ENCODE measurements at regions not wholly inside any gene's neighbourhood (a gene's known extent, or its start where the extent isn't known, plus 50 kb on each side); places are given as distances from the start of the nearest gene placed in this dataset.
A peak's percentile ranks its signal among the peaks of the same experiment; 100 is the strongest.
"Not testable (repeated sequence)": the region's sequence is repeated elsewhere in the genome, so short reads cannot be mapped to it uniquely, and the experiment has no call there.

DNA sequence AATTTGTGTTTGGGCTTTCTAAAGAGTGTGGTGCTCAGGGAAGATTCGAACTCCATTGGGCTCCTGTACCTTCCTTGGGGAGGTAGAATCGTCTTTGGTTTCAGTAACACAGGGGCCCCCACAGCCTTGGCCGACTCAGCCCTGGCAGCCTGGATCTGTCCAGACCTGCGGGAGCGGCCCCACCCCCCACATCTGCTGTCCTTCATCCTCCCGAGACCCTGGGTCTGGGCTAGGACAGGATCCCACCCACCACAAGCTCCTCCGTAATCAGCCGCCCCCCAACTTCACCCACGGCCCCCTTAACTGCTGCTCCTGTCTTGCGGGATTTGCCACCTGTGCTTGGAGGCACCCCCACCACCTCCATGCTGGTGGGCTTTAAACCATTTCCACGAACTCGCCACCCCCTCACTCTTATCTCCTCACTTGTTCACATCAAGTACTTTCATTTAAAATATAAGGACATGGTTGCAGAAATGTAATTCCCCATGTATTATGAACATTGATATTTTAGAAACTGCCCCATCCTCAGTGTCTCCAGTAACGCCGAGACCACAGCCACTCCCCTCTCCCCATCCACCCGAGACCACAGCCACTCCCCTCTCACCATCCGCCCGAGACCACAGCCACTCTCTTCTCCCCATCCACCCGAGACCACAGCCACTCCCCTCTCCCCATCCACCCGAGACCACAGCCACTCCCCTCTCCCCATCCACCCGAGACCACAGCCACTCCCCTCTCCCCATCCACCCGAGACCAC, 84.7 kb upstream of the SFSWAP start:
- DNase-seq: not testable (repeated sequence)

DNA sequence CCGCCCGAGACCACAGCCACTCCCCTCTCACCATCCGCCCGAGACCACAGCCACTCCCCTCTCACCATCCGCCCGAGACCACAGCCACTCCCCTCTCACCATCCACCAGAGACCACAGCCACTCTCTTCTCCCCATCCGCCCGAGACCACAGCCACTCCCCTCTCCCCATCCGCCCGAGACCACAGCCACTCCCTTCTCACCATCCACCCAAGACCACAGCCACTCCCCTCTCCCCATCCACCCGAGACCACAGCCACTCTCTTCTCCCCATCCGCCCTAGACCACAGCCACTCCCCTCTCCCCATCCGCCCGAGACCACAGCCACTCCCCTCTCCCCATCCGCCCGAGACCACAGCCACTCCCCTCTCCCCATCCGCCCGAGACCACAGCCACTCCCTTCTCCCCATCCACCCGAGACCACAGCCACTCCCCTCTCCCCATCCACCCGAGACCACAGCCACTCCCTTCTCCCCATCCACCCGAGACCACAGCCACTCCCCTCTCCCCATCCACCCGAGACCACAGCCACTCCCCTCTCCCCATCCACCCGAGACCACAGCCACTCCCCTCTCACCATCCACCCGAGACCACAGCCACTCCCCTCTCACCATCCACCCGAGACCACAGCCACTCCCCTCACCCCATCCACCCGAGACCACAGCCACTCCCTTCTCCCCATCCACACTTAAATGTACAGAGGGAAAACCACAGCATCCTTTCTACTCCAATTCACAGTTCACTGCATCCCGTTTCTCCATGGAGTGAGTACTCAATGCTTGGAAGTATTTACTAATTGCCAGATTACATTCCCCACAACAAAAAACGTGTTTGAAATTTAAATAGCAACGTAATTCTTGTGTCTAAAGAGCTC, 83.5 kb upstream of the SFSWAP start:
- peak; percentile 40 for DNase-seq

DNA sequence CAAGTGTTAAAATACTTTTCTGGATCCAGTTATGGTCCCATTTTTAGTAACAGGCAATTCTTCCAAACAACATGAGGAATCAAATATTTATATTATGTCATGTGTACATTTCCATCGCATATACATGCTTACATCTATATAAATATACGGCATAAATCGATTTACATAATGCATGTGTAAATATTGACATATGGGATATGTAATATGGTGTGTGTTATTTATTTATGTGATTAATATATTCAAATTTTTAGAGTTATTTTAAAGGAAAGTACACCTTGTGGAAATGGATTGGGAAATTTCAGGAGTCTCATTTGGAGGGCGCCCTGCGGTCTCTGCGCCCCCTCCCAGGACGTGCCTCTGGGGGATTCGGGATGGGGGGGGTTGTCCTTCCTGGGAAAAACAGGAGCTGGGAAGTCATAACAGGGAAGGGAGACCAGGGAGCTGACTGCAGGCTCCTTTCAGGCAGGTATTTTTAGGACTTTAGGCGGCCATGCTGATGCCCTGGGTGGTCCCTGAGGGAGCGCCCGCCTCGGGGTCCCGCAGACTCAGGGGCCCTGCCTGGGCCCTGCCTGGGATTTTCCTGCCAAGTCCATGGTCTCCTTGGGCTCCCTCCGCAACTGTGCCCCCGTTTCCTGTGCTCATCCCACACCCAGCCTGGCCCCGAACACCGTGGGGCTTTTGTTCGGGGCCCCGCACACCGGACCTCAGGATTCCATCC, 82.7 kb upstream of the SFSWAP start:
- DNase-seq: no peak

DNA sequence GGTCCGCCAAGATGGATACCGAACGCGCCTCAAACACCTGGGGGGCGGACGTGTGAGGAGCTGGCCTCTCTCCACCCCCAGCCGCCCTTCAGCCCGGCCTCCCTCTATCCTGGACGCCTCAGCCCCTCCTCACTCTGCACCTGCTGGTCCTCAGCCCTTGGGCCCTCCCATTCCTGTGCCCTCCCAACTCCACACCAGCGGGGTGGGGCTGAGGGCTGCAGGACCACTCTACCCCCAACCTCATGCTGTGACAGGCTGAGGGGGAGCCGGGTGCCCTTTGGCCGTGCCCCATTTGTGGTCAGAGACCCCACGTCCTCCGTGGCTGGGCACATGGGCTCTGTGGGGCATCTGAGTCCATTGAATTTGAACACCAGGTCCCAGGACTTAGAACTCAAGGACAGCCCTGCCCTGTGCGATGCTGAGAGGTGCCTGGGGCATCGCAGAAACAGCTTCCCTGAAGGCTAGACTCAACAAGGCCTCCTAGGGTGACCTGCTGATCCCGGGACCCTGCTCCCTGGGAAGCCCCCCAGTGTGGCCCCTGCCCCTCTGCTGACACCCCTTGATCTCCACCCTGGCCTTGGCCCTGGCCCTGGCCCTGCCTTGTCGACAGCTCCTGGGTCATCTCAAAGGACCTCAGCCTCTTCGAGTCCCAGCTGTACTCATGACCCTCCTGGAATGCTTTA, 82.0 kb upstream of the SFSWAP start:
- DNase-seq: no peak

DNA sequence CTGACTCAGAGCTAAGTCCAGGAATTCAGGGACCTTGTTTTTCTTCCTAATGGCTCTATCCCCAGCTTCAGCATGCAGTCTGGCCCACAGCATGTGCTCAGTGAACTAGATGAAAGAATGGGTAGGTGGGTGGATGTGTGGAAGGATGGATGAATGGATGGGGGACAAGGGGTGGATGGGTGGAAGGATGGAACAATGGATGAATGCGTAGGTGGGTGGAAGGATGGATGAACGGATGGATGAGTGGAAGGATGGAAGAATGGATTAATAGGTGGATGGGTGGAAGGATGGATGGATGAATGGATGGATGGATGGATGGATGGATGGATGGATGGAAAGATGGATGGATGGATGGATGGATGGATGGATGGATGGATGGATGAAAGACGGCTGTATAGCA, 79.7 kb upstream of the SFSWAP start:
- no peak for DNase-seq

DNA sequence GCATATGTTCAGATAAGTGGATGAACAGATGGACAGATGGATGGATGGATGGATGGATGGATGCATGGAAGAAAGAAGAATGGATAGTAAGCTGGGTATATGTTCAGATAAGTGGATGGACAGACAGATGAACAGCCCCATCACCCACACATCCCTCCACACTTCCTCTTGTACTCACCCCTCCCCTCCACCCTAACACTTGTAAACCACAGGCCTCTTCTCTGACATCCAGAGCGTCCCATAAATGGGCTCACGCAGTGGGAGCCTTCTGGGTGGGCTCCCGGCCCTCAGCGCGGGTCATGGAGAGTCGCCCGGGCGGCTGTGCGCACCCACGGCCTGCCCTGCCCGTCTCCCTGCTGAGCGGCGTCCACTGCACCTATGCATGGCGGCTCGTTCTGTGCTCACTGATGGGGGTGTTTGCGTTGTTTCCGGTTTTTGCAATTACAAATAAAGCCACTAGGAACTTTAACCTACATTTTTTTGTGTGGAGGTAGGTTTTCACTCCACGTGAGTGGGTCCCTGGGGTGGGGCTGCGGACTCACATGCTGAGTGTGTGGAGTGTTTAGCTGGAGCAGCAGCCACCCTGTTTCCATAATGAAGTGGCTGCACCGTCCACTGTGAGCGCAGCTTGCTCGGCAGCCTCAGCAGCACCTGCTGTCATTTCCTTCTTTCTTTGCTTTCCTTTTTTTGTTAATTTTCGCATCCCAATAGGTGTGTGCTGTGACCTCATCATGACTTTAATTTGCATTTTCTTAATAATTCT, 78.8 kb upstream of the SFSWAP start:
- DNase-seq: not testable (repeated sequence)

DNA sequence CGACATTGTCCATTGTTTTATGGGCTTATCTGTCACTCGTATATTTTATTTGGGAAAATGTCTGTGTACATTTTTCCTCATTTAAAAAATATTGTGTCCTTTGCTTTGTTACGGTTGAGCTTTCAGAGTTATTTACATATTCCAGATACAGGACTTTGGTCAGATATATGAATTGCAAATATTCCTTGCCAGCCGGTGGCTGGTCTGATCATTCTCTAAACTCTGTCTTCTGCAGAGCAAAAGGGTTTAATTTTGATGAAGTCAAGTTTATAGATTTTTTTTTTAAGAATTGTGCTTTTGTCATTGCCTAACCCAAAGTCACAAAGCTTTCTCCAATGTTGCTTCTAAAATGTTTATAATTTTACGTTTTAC, 78.3 kb upstream of the SFSWAP start:
- DNase-seq: not testable (repeated sequence)

DNA sequence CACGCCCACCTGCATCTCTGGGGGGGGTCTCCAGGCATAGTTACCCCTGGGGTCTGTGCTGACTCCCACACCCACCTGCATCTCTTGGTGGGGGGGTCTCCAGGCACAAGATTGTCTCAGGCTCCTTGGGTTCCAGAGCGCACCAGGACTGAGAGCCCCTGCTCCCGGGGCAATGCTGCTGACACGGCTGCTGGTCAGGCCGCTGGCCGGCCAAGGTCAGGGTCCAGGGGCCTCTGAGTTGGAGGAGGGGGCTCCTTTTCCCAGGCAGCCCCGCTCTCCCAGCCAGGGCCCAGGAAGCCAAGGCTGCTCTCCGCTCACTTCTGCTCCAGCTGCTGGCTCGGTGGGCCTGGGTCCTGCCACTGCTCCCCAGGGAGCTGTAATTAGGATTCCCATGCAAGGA, 77.3 kb upstream of the SFSWAP start:
- DNase-seq: not testable (repeated sequence)

DNA sequence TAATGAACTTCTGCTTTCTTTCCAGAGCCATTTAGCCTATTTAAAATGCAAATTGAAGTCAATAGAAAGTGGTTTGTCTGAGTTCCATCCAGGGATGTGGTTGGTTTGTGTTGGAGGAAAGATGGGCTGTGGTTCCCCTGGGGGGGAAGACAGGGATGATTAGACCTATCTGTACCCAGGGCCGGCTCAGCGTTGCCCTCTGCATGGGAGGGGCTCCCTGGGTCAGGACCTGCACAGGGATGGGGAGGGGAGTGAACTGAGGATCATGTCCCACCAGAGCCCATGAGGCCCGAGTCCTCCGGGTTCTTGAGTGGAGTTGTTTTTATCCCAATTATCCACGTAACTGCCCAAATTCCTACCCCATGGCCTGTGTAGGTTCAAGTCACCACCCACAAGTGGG, 76.9 kb upstream of the SFSWAP start:
- no peak for DNase-seq

DNA sequence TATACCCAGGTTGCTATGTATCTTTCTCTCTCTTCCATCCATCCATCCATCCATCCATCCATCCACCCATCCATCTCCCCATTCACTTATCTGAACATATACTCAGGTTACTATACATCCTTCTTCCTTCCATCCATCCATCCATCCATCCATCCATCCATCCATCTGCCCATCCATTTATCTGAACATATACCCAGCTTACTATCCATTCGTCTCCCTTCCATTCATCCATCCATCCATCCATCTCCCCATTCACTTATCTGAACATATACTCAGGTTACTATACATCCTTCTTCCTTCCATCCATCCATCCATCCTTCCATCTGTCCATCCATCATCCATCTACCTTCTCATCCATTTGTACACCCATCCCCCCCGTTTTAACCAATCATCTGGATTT, 75.9 kb upstream of the SFSWAP start:
- DNase-seq: not testable (repeated sequence)

DNA sequence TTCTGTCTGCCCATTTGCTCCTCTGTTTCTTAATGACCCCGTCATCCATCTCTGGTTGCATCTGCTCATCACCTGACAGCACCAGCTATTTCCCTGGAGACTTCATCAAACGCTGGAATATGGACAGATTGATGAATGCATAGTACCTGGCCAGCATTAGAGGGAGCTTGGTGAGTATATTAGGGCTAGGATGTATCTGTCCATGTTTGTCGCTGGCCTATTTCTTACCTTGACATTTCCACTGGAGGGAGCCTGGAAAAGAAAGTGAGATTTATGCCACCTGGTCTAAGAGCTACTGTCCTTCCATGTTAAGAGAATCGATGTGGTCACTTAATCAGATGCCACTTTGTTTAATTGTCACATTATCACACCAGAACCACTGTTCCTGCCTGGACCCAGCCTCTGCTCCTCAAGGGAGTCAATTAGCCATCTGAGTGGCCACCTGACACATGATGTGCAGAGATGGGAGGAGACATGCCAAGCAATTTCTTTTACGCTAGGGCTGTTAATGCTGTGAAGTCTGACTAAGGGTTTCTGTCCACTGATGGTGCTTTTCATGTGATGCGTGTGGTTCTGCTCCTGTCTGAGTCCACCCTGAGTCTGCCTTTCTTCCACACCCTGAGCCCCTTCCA, 75.3 kb upstream of the SFSWAP start:
- DNase-seq: no peak

DNA sequence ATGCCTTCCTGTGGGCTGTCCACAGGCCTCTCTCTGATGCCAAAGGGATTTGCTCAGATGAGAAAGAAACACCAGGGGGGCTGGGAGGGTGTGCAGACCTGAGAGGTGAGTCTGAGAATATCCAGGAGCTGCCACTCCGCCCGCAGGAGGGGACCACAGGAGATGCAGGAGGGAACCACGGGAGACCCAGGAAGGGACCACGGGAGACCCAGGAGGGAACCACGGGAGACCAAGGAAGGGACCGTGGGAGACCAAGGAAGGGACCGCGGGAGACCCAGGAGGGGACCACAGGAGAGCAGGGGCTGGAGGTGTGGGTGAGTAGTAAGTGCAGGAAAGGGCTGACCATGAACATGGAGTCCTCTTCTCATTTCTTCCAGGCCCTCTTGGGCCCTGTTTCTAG, 74.6 kb upstream of the SFSWAP start:
- no peak for DNase-seq

DNA sequence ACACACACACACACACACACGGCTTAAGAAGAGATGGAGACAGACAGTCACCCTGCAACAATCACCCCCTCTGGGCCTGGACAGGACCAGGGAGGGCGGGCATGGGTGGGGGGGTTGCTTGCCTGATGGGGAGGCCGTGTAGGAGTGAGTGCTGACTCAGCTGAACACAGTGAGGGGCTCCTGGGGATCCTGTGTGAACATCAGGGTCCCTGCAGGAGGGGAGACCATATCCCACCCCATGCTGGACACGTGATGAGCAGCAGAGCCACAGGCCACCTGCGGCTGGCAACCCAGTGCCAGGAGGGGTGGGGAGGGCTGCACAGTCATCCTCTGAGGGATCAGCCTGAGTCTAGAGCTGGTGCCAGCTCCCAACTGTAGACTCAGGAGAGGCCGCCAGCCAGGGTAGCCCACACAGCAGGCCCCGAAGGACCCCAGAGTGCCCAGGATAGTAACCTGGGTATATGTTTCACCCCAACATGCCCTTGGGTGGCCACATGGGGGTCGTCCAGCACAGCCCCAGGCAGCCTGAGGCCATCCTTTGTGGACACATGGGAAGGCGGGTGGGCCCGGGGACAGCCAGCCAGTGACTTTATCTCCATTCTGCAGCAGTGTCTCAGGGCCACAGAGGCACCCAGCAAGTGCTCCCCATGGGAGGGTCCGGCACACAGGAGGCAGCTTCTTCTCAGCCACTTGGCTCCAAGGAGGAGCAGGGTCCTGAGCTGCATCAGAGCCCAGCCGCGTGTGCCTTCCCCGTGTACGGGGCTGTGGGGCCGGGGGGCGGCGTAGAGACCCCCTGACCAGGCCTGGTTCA, 73.7 kb upstream of the SFSWAP start:
- DNase-seq: no peak

DNA sequence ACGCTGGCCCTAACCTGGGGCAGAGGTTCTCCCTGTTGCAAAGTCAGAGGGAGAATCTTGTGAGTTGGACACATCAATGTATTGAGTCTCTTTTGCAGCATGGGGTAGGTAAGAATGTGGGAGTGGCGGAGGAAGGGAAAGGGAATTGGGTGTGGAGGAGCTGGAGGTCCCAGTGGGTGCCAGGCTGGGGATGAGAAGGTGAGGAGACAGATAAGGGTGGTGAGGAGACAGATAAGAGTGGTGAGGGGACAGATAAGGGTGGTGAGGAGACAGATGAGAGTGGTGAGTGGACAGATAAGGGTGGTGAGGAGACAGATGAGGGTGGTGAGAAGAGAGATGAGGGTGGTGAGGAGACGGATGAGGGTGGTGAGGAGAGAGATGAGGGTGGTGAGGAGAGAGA, 72.9 kb upstream of the SFSWAP start:
- no peak for DNase-seq

DNA sequence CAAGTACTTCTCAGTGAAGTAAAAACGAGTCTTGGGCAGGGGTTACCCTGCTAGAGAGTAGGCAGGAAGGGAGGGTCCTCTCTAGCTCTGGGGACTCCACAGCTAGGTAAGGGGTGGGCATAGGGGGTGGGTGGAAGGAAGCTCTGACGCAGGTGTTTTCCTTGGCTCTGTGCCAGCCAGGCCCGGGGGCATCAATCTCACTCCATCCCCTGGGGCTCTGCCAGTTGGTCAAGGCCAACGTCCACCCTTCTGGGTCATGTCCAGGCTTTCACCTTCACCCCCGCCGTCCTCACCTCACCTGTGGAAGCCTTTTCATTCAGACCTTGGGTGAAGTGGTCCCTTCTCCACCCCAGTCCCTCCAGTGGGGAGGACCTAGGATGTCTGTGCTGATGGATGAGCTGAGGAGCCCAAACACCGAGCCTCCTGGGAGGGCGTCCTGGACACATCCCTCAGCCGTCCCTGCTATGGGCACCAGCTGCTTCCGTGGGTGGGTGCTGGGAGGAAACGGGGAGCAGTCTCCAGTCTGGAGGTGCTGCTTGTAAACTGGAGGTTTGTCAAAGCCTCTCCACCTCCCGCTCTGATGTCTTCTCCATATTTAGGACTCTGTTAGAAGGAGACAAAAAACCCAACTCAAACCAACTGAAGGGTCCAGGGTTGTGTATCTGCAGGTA, 71.5 kb upstream of the SFSWAP start:
- no peak for DNase-seq

DNA sequence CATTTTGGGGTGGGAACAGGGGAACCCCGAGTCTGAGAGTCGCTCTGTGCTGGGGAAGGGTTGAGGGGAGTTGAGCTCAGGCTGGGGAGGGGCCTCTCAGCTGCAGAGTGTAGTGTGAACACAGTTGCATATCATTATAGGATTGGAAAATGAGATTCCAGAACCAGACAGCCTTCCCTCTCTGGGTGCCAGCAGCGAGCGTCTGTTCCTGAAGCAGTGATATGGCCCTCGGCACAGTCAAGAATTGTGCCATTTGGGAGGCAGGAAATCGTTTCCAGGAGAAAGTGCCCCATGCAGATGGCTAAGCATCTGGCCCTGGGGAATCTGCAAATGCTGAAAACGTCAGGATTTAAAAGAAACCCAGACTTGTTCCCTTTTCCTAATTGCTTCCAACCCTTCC, 70.4 kb upstream of the SFSWAP start:
- no peak for DNase-seq

DNA sequence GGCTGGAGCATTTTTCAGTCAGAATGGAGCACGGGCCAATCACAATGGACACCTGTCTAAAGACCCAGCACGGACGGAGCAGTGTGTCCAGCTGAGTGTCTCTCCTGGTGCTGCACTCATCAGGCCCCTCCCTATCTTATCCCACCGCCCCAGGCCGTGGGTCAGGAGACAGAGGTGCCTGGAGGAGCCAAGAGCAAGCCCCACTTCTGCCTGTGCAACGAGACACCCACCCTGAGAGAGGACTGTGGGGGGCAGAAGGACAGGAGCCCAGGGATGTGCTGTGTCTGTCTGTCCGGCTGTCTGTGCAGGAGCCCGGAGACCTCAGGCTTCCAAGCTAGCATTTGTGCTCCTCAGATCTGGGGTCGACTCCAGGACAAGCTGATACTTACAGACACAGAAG, 69.6 kb upstream of the SFSWAP start:
- no peak for DNase-seq

DNA sequence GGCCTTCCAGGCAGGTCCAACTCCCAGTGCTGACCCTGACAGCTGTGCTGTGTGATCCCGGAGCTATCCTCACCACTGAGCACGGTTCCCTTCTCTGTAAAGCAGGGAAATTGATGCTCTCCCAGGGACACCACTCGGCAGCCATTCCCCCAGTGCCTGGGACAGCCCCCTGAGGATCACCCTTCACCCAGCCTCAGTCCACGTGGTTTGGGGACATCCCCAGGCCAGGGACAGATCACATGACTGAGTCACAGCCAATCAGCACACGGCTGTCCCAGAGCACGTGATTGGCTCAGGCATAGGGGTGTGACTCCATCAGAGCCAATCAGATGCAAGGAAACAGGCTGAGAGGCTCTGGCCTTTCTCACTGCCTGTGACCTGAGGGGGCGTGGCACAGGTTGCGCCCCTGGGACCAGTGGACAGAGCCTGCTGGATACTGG, 68.8 kb upstream of the SFSWAP start:
- DNase-seq: no peak

DNA sequence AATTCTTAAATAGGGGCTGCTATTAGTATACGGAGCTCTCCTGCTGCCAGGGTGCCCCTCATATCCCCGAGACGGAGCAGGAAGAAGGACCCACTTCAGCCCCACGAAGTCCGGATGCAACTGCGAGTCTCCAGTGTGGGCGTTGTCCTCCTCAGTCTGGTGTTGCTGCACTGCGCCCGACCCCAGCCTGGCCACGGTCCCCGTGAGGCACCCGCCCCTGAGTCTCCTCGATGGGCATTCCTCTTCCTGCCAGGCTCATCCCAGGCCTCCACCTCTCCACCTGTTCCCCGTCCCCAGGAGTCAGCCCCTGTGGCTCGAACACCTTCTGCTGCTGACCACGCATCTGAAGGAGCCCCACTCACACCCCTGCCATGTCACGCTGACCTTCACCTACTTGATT, 68.1 kb upstream of the SFSWAP start:
- DNase-seq: no peak

Measured in OCI-M1 (cell line).